Calu3 (cell line): ENCODE measurements at regions not wholly inside any gene's neighbourhood (a gene's known extent, or its start where the extent isn't known, plus 50 kb on each side); places are given as distances from the start of the nearest gene placed in this dataset.

Experiments
- BruUV-seq: library from RNA; stranded (reverse); fragments of 400-500 nt; replicated peaks from 2 replicates; lab custom pipeline; 2021; lab: Mats Ljungman, UMichigan
- CTCF ChIA-PET: fragments of 300-600 bp; sonication (Branson Sonifier 250); formaldehyde crosslinking; loops from one replicate; lab custom pipeline; 2022; ENCODE audit warnings: antibody characterized with exemption; lab: Charles Lee
- DNase-seq: peaks from one replicate; pipeline ENCODE4 v3.0.0; 2022
- H3K27ac Mint-ChIP-seq: one replicate; pipeline ENCODE4 v1.8.0; 2022; ENCODE audit warnings: mixed read lengths; ENCODE audit not compliant: unreplicated experiment
- H3K27me3 Mint-ChIP-seq: one replicate; pipeline ENCODE4 v1.8.0; 2022; ENCODE audit warnings: mixed read lengths; ENCODE audit not compliant: unreplicated experiment
- H3K36me3 Mint-ChIP-seq: one replicate; pipeline ENCODE4 v1.8.0; 2022; ENCODE audit warnings: mild to moderate bottlenecking, moderate library complexity, mixed read lengths; ENCODE audit not compliant: insufficient read depth, unreplicated experiment
- H3K4me1 Mint-ChIP-seq: one replicate; pipeline ENCODE4 v1.8.0; 2022; ENCODE audit warnings: mild to moderate bottlenecking, low read depth, mixed read lengths; ENCODE audit not compliant: unreplicated experiment
- H3K4me3 Mint-ChIP-seq: one replicate; pipeline ENCODE4 v1.8.0; 2022; ENCODE audit warnings: mild to moderate bottlenecking, low read depth, moderate library complexity, mixed read lengths; ENCODE audit not compliant: unreplicated experiment
- H3K9me3 Mint-ChIP-seq: one replicate; pipeline ENCODE4 v1.8.0; 2022; ENCODE audit warnings: low read depth, mixed read lengths; ENCODE audit not compliant: unreplicated experiment
- intact Hi-C: fragments of 100-400 bp; cut with micrococcal nuclease; formaldehyde crosslinking; loops from one replicate; pipeline ENCODE4 v1.10.0; 2022; ENCODE audit not compliant: unreplicated experiment
- TF ChIP-seq, protein P1 (sequence below): fragments of 200-600 bp; IDR thresholded peaks from one replicate; pipeline ENCODE4 v1.8.0; 2022; ENCODE audit warnings: antibody characterized with exemption; ENCODE audit not compliant: unreplicated experiment

GRCh38 chr13:89227356-89227755 lies 1556.2 kb downstream of the SLITRK5 start:
- no peaks in the 10 kb centered on the region for H3K4me1 Mint-ChIP-seq
- no peak overlapping the region for H3K4me3 Mint-ChIP-seq
- CTCF ChIA-PET, result no interaction called here
- BruUV-seq, result no TSS peak
- intact Hi-C loops, result no loop called here
- H3K36me3 Mint-ChIP-seq, result no peaks in the 10 kb centered on the region
- no peaks in the 10 kb centered on the region for H3K9me3 Mint-ChIP-seq
- no peak for DNase-seq
- TF ChIP-seq, protein P1, sequence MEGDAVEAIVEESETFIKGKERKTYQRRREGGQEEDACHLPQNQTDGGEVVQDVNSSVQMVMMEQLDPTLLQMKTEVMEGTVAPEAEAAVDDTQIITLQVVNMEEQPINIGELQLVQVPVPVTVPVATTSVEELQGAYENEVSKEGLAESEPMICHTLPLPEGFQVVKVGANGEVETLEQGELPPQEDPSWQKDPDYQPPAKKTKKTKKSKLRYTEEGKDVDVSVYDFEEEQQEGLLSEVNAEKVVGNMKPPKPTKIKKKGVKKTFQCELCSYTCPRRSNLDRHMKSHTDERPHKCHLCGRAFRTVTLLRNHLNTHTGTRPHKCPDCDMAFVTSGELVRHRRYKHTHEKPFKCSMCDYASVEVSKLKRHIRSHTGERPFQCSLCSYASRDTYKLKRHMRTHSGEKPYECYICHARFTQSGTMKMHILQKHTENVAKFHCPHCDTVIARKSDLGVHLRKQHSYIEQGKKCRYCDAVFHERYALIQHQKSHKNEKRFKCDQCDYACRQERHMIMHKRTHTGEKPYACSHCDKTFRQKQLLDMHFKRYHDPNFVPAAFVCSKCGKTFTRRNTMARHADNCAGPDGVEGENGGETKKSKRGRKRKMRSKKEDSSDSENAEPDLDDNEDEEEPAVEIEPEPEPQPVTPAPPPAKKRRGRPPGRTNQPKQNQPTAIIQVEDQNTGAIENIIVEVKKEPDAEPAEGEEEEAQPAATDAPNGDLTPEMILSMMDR, result no peak
- H3K27me3 Mint-ChIP-seq, result no peaks in the 10 kb centered on the region
- H3K27ac Mint-ChIP-seq, result no peak overlapping the region

GRCh38 chr13:89238496-89238895 lies 1567.3 kb downstream of the SLITRK5 start:
- H3K36me3 Mint-ChIP-seq, result no peaks in the 10 kb centered on the region

DNA sequence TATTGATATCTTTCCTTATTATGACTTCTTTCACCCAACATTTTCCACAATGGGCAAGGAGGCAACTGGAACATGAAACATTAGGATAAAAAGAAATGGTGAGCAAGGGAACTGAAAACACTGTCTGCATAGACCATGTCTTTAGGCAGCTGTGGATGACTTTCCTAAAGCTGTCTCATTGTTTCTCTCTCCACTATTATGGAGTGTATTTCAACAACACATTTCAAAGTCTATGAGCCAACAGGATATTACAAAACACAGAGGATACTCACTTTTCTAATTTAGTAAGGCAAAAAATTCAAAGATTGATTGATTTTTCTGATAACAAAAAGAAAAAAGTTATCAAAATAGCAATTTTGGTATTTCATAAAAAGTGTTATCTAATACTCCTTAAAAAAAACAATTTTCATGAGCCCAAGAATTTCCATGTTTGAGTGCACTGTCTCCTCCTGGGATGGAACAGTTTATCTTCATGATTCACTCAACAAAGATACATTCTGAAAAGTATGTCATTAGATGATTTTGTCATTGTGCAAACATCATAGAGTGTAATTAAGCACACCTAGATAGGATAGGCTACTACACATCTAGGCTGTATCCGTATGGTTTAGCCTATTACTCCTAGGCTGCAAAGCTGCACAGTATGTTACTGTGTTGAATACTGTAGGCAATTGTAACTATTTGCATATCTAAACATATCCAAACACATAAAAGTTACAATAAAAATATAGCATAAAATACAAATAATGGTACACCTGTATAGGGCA lies 1568.4 kb downstream of the SLITRK5 start:
- DNase-seq, result no peak
- no TSS peak for BruUV-seq
- peaks cover 2% of the 10 kb centered on the region for H3K9me3 Mint-ChIP-seq
- no peak overlapping the region for H3K4me3 Mint-ChIP-seq
- intact Hi-C loops, result no loop called here
- no peaks in the 10 kb centered on the region for H3K27me3 Mint-ChIP-seq
- no peaks in the 10 kb centered on the region for H3K36me3 Mint-ChIP-seq
- CTCF ChIA-PET, result no interaction called here
- no peaks in the 10 kb centered on the region for H3K4me1 Mint-ChIP-seq
- TF ChIP-seq, protein P1, result no peak
- H3K27ac Mint-ChIP-seq, result no peak overlapping the region

More at GRCh38 chr13:89238496-89238895, 1567.3 kb downstream of the SLITRK5 start:
- intact Hi-C loops, result no loop called here
- CTCF ChIA-PET, result no interaction called here
- H3K4me1 Mint-ChIP-seq, result no peaks in the 10 kb centered on the region
- no peak for DNase-seq
- TF ChIP-seq, protein P1, result no peak
- H3K27ac Mint-ChIP-seq, result no peak overlapping the region
- H3K9me3 Mint-ChIP-seq, result peaks cover 2% of the 10 kb centered on the region
- no peaks in the 10 kb centered on the region for H3K27me3 Mint-ChIP-seq
- H3K4me3 Mint-ChIP-seq, result no peak overlapping the region
- BruUV-seq, result no TSS peak

DNA sequence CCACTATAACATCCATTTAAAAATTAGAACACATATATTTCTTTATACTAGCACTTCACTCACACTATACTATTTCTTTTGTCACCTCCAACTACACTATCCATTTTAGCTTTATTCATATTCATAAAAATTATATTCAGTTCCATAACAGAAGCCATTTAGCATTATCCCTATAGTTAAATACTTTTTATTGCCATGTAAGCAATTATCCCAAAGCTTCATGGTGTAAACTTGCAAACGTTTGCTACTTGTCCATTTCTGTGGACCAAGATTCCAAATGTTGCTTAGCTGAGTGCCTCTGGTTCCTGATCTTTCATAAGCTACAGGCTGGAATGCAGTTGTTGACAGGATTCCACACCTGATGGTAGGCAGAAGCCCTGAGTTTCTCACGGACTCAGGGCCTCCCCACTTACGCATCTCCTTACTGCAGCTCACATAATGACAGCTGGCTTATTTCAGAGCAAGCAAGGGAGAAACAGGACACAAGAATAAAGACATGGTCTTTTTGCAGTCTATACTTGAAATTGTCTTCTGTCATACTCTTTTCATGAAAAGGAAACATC lies 1584.8 kb downstream of the SLITRK5 start:
- no peaks in the 10 kb centered on the region for H3K27me3 Mint-ChIP-seq
- no peak for DNase-seq
- BruUV-seq, result no TSS peak
- CTCF ChIA-PET, result no interaction called here
- H3K4me1 Mint-ChIP-seq, result no peaks in the 10 kb centered on the region
- no peaks in the 10 kb centered on the region for H3K36me3 Mint-ChIP-seq
- no peak overlapping the region for H3K27ac Mint-ChIP-seq
- TF ChIP-seq, protein P1, result no peak
- no peaks in the 10 kb centered on the region for H3K9me3 Mint-ChIP-seq
- intact Hi-C loops, result no loop called here
- H3K4me3 Mint-ChIP-seq, result no peak overlapping the region
